ENCODE measurements at regions not wholly inside any gene's neighbourhood (a gene's known extent, or its start where the extent isn't known, plus 50 kb on each side); places are given as distances from the start of the nearest gene placed in this dataset.

- DNase-seq (ENCODE audit: low spot score) = no peak
Measured at GRCh38 chr10:111822661-111823060, 360.9 kb downstream of the GPAM start.

DNA sequence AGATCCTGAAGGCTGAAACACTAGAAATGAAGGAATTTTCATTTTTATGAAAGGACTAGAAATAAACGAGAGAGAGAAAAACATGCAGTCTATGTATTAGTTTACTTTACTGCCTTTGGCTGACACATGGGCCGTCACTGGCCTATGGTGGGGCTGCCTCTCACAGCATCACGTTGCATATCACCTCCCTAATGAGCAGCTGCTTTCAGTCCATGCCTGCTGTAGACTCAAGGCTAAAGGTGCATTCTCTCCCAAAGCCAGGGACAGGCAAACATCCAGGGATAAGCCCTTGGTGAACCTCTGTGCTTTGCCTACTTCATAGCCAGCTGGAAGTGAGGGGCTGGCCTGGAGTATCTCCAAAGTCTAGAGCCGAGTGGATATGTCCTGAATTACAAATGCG, 359.4 kb downstream of the GPAM start:
- no peak for DNase-seq (ENCODE audit: low spot score)

GRCh38 chr10:111830359-111830758, 353.2 kb downstream of the GPAM start:
- no peak for DNase-seq (ENCODE audit: low spot score)

- DNase-seq (ENCODE audit: low spot score) = no peak
Measured at GRCh38 chr10:111831058-111831457, 352.5 kb downstream of the GPAM start.

- no peak for DNase-seq (ENCODE audit: low spot score)
Measured at GRCh38 chr10:111833251-111833650, 350.3 kb downstream of the GPAM start.

- no peak for DNase-seq (ENCODE audit: low spot score)
Measured at GRCh38 chr10:111835574-111835973, 348.0 kb downstream of the GPAM start.

DNA sequence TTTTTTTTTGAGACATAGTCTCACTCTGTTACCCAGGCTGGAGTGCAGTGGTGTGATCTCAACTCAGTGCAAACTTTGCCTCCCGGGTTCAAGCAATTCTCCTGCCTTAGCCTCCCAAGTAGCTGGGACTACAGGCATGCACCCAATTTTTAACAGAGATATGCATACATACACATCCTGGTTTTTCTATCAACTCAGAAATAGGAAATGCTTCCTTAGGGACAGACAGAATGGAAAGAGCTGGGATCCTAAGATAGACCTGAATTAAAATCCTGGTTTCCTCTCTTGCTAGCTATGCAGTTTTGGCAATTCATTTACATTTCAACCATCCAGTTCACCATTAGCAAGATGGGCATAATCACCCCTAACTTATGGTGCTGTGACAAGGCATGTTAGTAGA, 347.5 kb downstream of the GPAM start:
- DNase-seq (ENCODE audit: low spot score) = no peak

- no peak for DNase-seq (ENCODE audit: low spot score)
Measured at GRCh38 chr10:111836571-111836970, 347.0 kb downstream of the GPAM start.

DNA sequence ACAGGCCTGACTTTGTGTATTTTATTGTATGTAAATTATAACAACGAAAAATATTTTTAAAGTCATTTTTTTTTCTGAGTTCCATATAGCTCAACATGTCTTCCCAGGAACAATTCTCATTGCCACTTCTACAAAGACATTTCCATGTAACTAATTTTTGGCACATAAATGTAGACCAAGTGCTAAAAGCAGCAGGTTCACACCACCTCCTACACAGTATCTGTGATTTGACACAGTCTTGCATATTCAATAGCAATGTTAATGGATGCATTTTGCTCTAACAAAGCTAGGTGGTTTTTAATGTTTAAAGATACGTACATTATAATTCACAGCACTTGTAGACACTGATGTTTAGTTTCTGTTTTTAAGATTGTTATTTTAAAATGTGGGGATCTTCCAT, 346.5 kb downstream of the GPAM start:
- DNase-seq (ENCODE audit: low spot score) = no peak

GRCh38 chr10:111837985-111838384, 345.6 kb downstream of the GPAM start:
- no peak for DNase-seq (ENCODE audit: low spot score)

DNA sequence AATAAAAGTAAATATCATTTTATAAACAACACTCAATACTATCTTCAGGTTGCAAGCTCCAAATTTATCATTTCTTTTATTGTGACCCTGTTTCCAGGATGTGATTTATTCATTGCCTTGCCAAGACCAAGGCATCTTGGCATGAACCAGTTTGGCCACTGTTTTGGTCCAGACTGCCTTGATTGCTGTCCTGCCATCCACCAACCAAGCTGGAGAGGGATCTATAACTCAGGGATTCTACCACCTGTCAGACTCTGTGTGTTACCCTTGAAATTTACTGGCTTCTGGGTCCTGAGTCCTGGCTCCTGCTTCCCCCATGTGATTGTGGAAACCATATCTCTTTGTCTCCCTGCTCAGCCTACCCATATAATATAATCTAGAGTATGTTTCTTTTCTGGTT, 343.0 kb downstream of the GPAM start:
- DNase-seq (ENCODE audit: low spot score) = no peak

- no peak for DNase-seq (ENCODE audit: low spot score)
Measured at GRCh38 chr10:111852801-111853200, 330.8 kb downstream of the GPAM start.

DNA sequence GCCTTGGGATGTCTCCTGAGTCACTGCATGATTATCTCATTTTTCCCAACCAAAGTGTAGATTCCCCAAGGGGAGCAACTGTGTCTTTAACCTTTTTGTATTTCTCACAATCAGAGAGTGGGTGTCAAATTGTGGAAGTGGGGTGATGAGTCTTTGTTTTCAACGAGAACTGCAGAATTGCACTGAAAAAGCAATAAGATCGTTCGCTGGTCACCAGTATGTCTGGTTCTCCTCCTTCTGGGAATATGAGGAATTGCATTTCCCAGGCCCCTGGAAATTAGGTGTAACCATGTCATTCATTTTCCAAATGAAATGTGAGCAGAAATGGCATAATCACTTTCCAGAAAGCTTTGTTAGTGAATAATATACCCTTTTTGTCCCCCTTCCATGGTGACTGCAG, 326.9 kb downstream of the GPAM start:
- DNase-seq (ENCODE audit: low spot score) = no peak

DNA sequence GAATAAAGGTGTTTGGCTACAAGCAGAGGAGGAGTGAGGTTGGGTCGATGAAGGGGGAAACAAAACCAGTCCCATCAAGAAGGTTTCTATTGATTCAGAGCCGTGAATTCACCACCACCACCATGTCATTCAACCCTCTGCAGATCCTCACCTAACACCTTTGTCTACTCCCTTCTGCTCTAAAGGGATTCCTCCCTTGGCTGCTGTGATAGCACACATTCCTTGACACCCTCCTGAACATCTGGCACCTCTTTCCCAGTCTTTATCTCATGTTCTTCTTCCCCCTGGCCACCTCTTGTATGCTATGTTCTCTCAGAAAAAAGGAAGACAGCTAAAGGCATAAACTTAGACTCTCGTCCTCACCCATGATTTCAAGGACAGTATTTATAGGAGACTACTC, 318.0 kb downstream of the GPAM start:
- DNase-seq (ENCODE audit: low spot score) = no peak

DNA sequence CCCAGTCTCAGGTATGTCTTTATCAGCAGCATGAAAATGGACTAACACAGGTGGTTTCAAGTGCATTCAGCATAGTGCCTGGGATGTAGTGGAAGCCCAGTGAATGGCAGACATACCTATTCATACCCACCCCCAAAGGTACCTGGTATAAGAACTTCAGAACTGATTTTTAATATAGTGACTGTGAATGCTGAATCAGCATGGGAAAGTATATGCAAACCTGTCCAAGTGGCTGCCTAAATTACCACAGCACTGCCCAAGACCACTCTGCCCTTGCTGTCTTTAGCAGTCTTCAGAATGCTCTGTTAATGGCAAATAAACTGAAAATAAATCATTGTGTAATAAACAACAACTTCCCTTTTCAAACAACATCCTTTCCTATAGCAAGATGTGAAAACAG, 312.1 kb downstream of the GPAM start:
- DNase-seq (ENCODE audit: low spot score) = no peak

DNA sequence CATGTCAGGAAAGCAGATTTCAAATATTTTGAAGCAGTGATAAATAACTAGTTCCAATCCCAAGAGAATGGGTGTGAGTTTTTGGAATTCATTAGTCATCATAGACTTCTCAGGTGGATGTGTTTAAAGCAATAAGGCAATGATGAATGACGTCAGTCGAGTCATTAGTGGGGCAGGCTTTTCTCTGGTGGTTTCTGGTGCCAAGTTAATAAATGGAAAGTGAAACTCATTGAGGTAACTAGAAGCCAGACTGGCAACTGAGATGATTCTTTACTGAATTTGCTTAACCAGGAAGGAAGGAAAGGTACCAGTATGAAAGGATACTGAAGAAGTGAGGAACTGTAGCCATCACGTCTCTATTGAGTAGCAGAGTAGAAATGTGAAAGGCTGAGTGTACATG, 311.0 kb downstream of the GPAM start:
- no peak for DNase-seq (ENCODE audit: low spot score)

DNA sequence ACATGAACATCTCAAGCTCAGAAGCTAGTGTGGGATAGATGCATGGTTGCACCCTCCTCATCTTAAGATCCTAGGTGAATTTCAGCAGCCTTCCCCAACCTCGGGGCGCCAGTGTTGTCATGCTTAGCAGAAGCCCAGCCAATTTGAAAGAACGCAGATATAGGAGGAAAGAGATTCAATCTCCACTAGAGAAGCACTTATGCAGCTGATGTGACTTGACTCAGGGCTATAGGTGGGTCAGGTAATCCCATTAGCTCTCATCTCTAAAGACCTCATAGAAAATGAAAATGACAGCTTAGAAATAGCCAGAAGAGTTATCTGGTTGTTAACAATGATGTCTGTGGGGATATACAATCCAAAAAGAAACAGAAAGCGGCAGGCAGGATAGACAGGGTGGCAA, 310.5 kb downstream of the GPAM start:
- no peak for DNase-seq (ENCODE audit: low spot score)

GRCh38 chr10:111873621-111874135, 309.9 kb downstream of the GPAM start:
- DNase-seq (ENCODE audit: low spot score) = no peak

DNA sequence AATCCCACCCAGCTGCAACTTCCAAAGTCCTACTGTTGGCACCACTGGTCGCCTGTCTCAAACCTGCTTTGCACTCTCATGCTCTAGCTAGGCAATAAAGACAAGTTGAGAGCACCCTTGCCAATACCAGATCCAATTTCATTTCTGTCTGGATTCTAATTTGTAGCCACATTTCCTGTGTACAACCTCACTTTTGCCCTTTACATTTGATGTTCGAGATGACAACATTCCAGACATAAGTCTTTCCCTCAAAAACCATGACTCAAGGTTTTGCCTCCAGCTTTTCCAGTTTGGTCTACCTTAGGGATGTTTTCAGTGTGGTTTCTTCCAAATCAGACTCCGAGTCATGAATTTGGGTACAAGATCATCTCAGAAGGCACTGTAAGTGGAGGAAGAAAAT, 309.0 kb downstream of the GPAM start:
- DNase-seq (ENCODE audit: low spot score) = no peak

GRCh38 chr10:111875725-111876124, 307.8 kb downstream of the GPAM start:
- DNase-seq (ENCODE audit: low spot score) = no peak

GRCh38 chr10:111877258-111877657, 306.3 kb downstream of the GPAM start:
- DNase-seq (ENCODE audit: low spot score) = no peak

DNA sequence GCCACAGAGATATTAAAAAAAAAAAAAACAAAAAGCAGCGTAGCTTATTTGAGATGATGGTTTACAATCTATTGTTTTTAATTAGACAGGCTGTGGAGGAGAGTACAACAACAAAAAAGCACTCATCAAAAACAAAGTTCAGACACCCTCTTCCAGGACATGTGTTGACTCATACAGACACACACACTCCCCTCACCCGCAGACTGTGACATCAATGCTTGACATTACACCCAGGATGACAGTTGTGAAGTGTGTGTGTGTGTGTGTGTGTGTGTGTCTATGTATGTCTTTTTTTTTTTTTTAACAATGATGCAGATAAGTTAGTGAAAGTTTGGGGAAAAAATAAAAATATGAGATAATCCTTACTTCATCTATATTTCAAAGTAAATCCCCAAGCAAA, 303.6 kb downstream of the GPAM start:
- DNase-seq (ENCODE audit: low spot score) = no peak

- DNase-seq (ENCODE audit: low spot score) = no peak
Measured at GRCh38 chr10:111885046-111885445, 298.5 kb downstream of the GPAM start.

- DNase-seq (ENCODE audit: low spot score) = no peak
Measured at GRCh38 chr10:111885919-111886318, 297.6 kb downstream of the GPAM start.

- DNase-seq (ENCODE audit: low spot score) = no peak
Measured at GRCh38 chr10:111887266-111887665, 296.3 kb downstream of the GPAM start.

Data from CD4-positive, alpha-beta T cell treated with Interleukin-6 at 100 ng/mL for 8 hours (primary cell).